MM.1S (cell line): ENCODE measurements at regions not wholly inside any gene's neighbourhood (a gene's known extent, or its start where the extent isn't known, plus 50 kb on each side); places are given as distances from the start of the nearest gene placed in this dataset.

Source experiments
- DNase-seq: peaks from one replicate; pipeline ENCODE4 v3.0.0-alpha.2; 2015
- H2AFZ ChIP-seq: fragments of 300-600 bp; sonication (generic); 2 replicates; pipeline ENCODE4 v1.6.0; 2016; ENCODE audit warnings: antibody characterized with exemption, low read length
- H3F3A ChIP-seq: fragments of 300-600 bp; sonication (generic); 2 replicates; pipeline ENCODE4 v1.6.1; 2016; ENCODE audit warnings: mild to moderate bottlenecking, antibody characterized with exemption, low read length, moderate library complexity, mixed read lengths; ENCODE audit not compliant: insufficient read depth
- H3K27ac ChIP-seq: fragments of 300-600 bp; sonication (generic); 2 replicates; pipeline ENCODE4 v1.5.1; 2016; ENCODE audit warnings: mild to moderate bottlenecking, low read length
- H3K27me3 ChIP-seq: fragments of 300-600 bp; sonication (generic); replicated peaks from 2 replicates; pipeline ENCODE4 v1.6.0; 2016; ENCODE audit warnings: low read length; ENCODE audit not compliant: insufficient read depth
- H3K36me3 ChIP-seq: fragments of 300-600 bp; sonication (generic); replicated peaks from 2 replicates; pipeline ENCODE4 v1.6.1; 2016; ENCODE audit warnings: mild to moderate bottlenecking, low read length, mixed read lengths; ENCODE audit not compliant: insufficient read depth
- H3K4me1 ChIP-seq: fragments of 300-600 bp; sonication (generic); 2 replicates; pipeline ENCODE4 v1.6.1; 2016; ENCODE audit warnings: low read length, mixed read lengths
- H3K4me2 ChIP-seq: fragments of 300-600 bp; sonication (generic); 2 replicates; pipeline ENCODE4 v1.6.0; 2016; ENCODE audit warnings: low read depth, low read length
- H3K4me3 ChIP-seq: fragments of 300-600 bp; sonication (generic); 2 replicates; pipeline ENCODE4 v1.5.1; 2016; ENCODE audit warnings: low read length, mixed read lengths
- H3K79me2 ChIP-seq: fragments of 300-600 bp; sonication (generic); 2 replicates; pipeline ENCODE4 v1.6.1; 2016; ENCODE audit warnings: mixed run types, low read length, mixed read lengths
- H3K9ac ChIP-seq: fragments of 300-600 bp; sonication (generic); 2 replicates; pipeline ENCODE4 v1.6.1; 2016; ENCODE audit warnings: low read length, mixed read lengths
- H3K9me2 ChIP-seq: fragments of 300-600 bp; sonication (generic); replicated peaks from 2 replicates; pipeline ENCODE4 v1.6.1; 2016; ENCODE audit warnings: mild to moderate bottlenecking, low read length, mixed read lengths; ENCODE audit not compliant: insufficient read depth
- H3K9me3 ChIP-seq: fragments of 300-600 bp; sonication (generic); replicated peaks from 2 replicates; pipeline ENCODE4 v1.6.1; 2016; ENCODE audit warnings: mild to moderate bottlenecking, low read length, mixed read lengths; ENCODE audit not compliant: insufficient read depth
- H4K20me1 ChIP-seq: fragments of 300-600 bp; sonication (generic); 2 replicates; pipeline ENCODE4 v1.6.1; 2016; ENCODE audit warnings: mild to moderate bottlenecking, low read length, moderate library complexity, mixed read lengths; ENCODE audit not compliant: insufficient read depth
- EZH2 ChIP-seq: fragments of 300-600 bp; sonication (generic); optimal IDR thresholded peaks from 2 replicates; pipeline ENCODE3; 2017; ENCODE audit warnings: low read depth, mild to moderate bottlenecking, antibody characterized with exemption, low read length, mixed read lengths
- EZH2phosphoT487 ChIP-seq: fragments of 300-600 bp; sonication (generic); IDR thresholded peaks from 2 replicates; pipeline ENCODE4 v1.6.1; 2018; ENCODE audit warnings: antibody characterized with exemption, low read length
- TF ChIP-seq, protein P1 (sequence below): fragments of 300-600 bp; sonication (generic); IDR thresholded peaks from 2 replicates; pipeline ENCODE4 v1.5.1; 2016; ENCODE audit warnings: antibody characterized with exemption, low read length, mixed read lengths

DNA sequence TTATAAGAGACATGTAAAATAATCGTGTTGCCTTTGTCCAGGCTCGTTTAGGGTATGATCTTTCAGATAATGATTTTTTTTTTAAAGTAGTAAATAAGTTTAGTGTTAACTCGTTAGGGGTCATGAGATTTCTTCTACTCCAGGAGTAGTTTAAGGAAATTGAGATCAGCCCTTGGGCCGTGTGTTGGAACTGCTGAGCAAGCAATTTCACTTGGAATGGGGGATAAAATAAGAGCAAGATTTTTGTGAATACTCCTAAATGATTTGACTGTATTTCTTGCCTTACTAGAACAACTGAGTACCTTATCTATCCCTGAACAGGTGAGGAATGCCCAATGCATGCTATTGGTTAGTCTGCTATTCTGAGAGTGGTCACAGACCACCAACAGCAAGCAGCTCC, 102.2 kb upstream of the SERPINE2 start:
- no peak overlapping the region for H3K9ac ChIP-seq
- no peaks in the 10 kb centered on the region for H3K79me2 ChIP-seq
- no peaks in the 10 kb centered on the region for H3K27me3 ChIP-seq
- H3K4me3 ChIP-seq = no peak overlapping the region
- H3K4me2 ChIP-seq = no peak overlapping the region
- H2AFZ ChIP-seq = no peak overlapping the region
- H3F3A ChIP-seq = no peaks in the 10 kb centered on the region
- H3K9me2 ChIP-seq = no peaks in the 10 kb centered on the region
- H4K20me1 ChIP-seq = no peaks in the 10 kb centered on the region
- H3K27ac ChIP-seq = no peak overlapping the region
- no peaks in the 10 kb centered on the region for H3K4me1 ChIP-seq
- no peaks in the 10 kb centered on the region for H3K36me3 ChIP-seq
- TF ChIP-seq EZH2 (no peak), EZH2phosphoT487 (no peak)
- TF ChIP-seq, protein P1, sequence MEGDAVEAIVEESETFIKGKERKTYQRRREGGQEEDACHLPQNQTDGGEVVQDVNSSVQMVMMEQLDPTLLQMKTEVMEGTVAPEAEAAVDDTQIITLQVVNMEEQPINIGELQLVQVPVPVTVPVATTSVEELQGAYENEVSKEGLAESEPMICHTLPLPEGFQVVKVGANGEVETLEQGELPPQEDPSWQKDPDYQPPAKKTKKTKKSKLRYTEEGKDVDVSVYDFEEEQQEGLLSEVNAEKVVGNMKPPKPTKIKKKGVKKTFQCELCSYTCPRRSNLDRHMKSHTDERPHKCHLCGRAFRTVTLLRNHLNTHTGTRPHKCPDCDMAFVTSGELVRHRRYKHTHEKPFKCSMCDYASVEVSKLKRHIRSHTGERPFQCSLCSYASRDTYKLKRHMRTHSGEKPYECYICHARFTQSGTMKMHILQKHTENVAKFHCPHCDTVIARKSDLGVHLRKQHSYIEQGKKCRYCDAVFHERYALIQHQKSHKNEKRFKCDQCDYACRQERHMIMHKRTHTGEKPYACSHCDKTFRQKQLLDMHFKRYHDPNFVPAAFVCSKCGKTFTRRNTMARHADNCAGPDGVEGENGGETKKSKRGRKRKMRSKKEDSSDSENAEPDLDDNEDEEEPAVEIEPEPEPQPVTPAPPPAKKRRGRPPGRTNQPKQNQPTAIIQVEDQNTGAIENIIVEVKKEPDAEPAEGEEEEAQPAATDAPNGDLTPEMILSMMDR = no peak
- no peaks in the 10 kb centered on the region for H3K9me3 ChIP-seq
- no peak for DNase-seq

DNA sequence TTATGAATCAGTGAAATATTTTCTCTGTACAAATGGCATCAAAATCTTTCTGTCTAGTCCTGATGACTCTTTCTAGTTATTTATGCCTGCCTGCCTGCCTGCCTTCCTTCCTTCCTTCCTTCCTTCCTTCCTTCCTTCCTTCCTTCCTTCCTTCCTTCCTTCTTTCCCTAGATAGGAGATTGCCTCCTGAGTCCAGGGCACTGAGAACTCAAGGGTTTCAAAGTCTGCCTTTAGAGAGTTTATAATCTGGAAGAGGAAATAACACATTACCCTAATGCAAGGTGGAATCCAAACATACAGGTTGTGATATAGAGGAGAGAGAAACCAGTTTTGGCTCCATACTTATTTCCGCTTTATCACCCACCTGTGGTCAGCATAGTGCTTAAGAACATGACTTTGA, 98.1 kb upstream of the SERPINE2 start:
- Histone ChIP-seq H3K4me2 (no peak overlapping the region), H3K9ac (no peak overlapping the region), H3K4me3 (no peak overlapping the region), H3K36me3 (no peaks in the 10 kb centered on the region), H4K20me1 (no peaks in the 10 kb centered on the region), H3K27ac (no peak overlapping the region), H3K27me3 (no peaks in the 10 kb centered on the region), H3F3A (no peaks in the 10 kb centered on the region), H2AFZ (no peak overlapping the region), H3K79me2 (no peaks in the 10 kb centered on the region), H3K9me3 (no peaks in the 10 kb centered on the region), H3K9me2 (no peaks in the 10 kb centered on the region), H3K4me1 (no peaks in the 10 kb centered on the region)
- DNase-seq = no peak
- TF ChIP-seq EZH2 (no peak), EZH2phosphoT487 (no peak)
- TF ChIP-seq, protein P1 = no peak

DNA sequence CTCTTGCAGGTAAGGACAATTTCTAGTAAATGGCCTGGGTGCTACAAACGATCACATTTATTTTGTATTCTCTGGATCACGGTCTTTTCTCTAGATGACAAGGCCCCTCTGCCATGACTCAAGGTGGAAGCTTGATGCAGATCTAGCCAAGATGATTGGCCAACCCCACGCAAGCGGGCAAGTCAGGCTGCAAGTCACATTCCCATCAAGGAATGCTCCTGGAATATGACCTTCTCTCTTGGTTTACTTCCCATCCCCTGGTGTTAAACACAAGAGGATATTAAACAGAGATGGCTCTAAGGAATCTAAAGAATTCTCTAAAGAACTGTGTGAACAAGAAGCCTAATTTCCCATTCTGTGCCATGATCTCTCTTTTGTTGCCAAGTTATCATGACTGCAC, 97.3 kb upstream of the SERPINE2 start:
- H3K9ac ChIP-seq = no peak overlapping the region
- H3K9me3 ChIP-seq = no peaks in the 10 kb centered on the region
- H3K4me1 ChIP-seq = no peaks in the 10 kb centered on the region
- H4K20me1 ChIP-seq = no peaks in the 10 kb centered on the region
- H3K79me2 ChIP-seq = no peaks in the 10 kb centered on the region
- no peak overlapping the region for H3K4me2 ChIP-seq
- no peak overlapping the region for H3K4me3 ChIP-seq
- no peaks in the 10 kb centered on the region for H3K9me2 ChIP-seq
- H2AFZ ChIP-seq = no peak overlapping the region
- H3F3A ChIP-seq = no peaks in the 10 kb centered on the region
- no peak for TF ChIP-seq EZH2phosphoT487
- TF ChIP-seq, protein P1 = no peak
- TF ChIP-seq EZH2 = no peak
- H3K36me3 ChIP-seq = no peaks in the 10 kb centered on the region
- DNase-seq = no peak
- no peaks in the 10 kb centered on the region for H3K27me3 ChIP-seq
- no peak overlapping the region for H3K27ac ChIP-seq
